Astrocyte (in vitro differentiated cells and primary cell): ENCODE measurements at regions not wholly inside any gene's neighbourhood (a gene's known extent, or its start where the extent isn't known, plus 50 kb on each side); places are given as distances from the start of the nearest gene placed in this dataset.

Experiments used
- DNase-seq: peaks from one replicate; pipeline ENCODE4 v3.0.0-alpha.2; 2010; ENCODE audit warnings: low read depth
- FAIRE-seq: peaks from 2 replicates; lab custom pipeline; 2011; peaks lifted over from hg19 to GRCh38; lab: Jason Lieb, UNC
- H2AFZ ChIP-seq: 2 replicates; pipeline ENCODE4 v1.6.0; 2012; ENCODE audit warnings: low read depth, low read length, inconsistent platforms
- H3K27ac ChIP-seq: 2 replicates; pipeline ENCODE4 v1.5.1; 2011; ENCODE audit warnings: low read depth, low read length, inconsistent platforms
- H3K27me3 ChIP-seq: 2 replicates; pipeline ENCODE4 v1.6.0; 2011; ENCODE audit warnings: low read length, inconsistent platforms; ENCODE audit not compliant: insufficient read depth
- H3K36me3 ChIP-seq: 2 replicates; pipeline ENCODE4 v1.5.1; 2011; ENCODE audit warnings: low read length, inconsistent platforms; ENCODE audit not compliant: insufficient read depth
- H3K4me1 ChIP-seq: 2 replicates; pipeline ENCODE4 v1.5.1; 2011; ENCODE audit warnings: low read length, inconsistent platforms; ENCODE audit not compliant: insufficient read depth
- H3K4me2 ChIP-seq: 2 replicates; pipeline ENCODE4 v1.6.0; 2012; ENCODE audit warnings: low read length, inconsistent platforms
- H3K4me3 ChIP-seq: 2 replicates; pipeline ENCODE4 v1.5.1; 2011; ENCODE audit warnings: low read depth, mild to moderate bottlenecking, low read length, inconsistent platforms; ENCODE audit not compliant: insufficient read depth
- H3K79me2 ChIP-seq: 2 replicates; pipeline ENCODE4 v1.6.0; 2012; ENCODE audit warnings: mild to moderate bottlenecking, low read length, inconsistent platforms; ENCODE audit not compliant: insufficient read depth
- H3K9ac ChIP-seq: 2 replicates; pipeline ENCODE4 v1.6.0; 2012; ENCODE audit warnings: mild to moderate bottlenecking, low read length, inconsistent platforms
- H3K9me3 ChIP-seq: 2 replicates; pipeline ENCODE4 v1.5.1; 2012; ENCODE audit warnings: low read depth, mild to moderate bottlenecking, low read length, inconsistent platforms; ENCODE audit not compliant: insufficient read depth
- H4K20me1 ChIP-seq: 2 replicates; pipeline ENCODE4 v1.6.0; 2012; ENCODE audit warnings: low read length, inconsistent platforms; ENCODE audit not compliant: insufficient read depth
- H3K27ac Mint-ChIP-seq: one replicate; pipeline ENCODE4 v1.8.0; 2021; ENCODE audit warnings: mild to moderate bottlenecking, mixed read lengths; ENCODE audit not compliant: unreplicated experiment
- H3K27me3 Mint-ChIP-seq: one replicate; pipeline ENCODE4 v1.8.0; 2021; ENCODE audit warnings: low read depth, mixed read lengths; ENCODE audit not compliant: unreplicated experiment
- H3K36me3 Mint-ChIP-seq: one replicate; pipeline ENCODE4 v1.8.0; 2021; ENCODE audit warnings: low read depth, mixed read lengths; ENCODE audit not compliant: unreplicated experiment
- H3K4me1 Mint-ChIP-seq: one replicate; pipeline ENCODE4 v1.8.0; 2021; ENCODE audit warnings: low read depth, mixed read lengths; ENCODE audit not compliant: unreplicated experiment
- H3K4me3 Mint-ChIP-seq: one replicate; pipeline ENCODE4 v1.8.0; 2021; ENCODE audit warnings: mild to moderate bottlenecking, moderate library complexity, mixed read lengths; ENCODE audit not compliant: unreplicated experiment
- H3K9me3 Mint-ChIP-seq: one replicate; pipeline ENCODE4 v1.8.0; 2021; ENCODE audit warnings: mild to moderate bottlenecking, mixed read lengths; ENCODE audit not compliant: unreplicated experiment
- CTCF ChIP-seq: IDR thresholded peaks from 2 replicates; pipeline ENCODE4 v1.5.1; 2011; ENCODE audit warnings: low read depth, mild to moderate bottlenecking, inconsistent platforms, low read length, moderate library complexity; ENCODE audit not compliant: insufficient read depth
- EZH2 ChIP-seq: IDR thresholded peaks from 2 replicates; pipeline ENCODE4 v1.6.1; 2012; ENCODE audit warnings: mild to moderate bottlenecking, low read length, inconsistent platforms; ENCODE audit not compliant: insufficient read depth

- Histone ChIP-seq H3K9me3 (no peaks in the 10 kb centered on the region), H3K27ac (no peak overlapping the region), H3K36me3 (no peaks in the 10 kb centered on the region), H3K4me3 (no peak overlapping the region), H2AFZ (no peak overlapping the region), H3K79me2 (no peaks in the 10 kb centered on the region), H3K4me1 (no peaks in the 10 kb centered on the region), H3K27me3 (no peaks in the 10 kb centered on the region), H3K9ac (no peak overlapping the region), H4K20me1 (no peaks in the 10 kb centered on the region), H3K4me2 (no peak overlapping the region)
- H3K4me1 Mint-ChIP-seq: peaks cover 23% of the 10 kb centered on the region
- peaks cover 9% of the 10 kb centered on the region for H3K9me3 Mint-ChIP-seq
- DNase-seq (no peak), FAIRE-seq (no peak)
- no peaks in the 10 kb centered on the region for H3K27me3 Mint-ChIP-seq
- H3K36me3 Mint-ChIP-seq: peaks cover 4% of the 10 kb centered on the region
- H3K4me3 Mint-ChIP-seq: no peak overlapping the region
- no peak for TF ChIP-seq CTCF
- TF ChIP-seq EZH2: no peak
- no peak overlapping the region for H3K27ac Mint-ChIP-seq
Measured at GRCh38 chr1:185573677-185574076, 160.5 kb upstream of the HMCN1 start.

- H3K9me3 Mint-ChIP-seq: peaks cover 7% of the 10 kb centered on the region
- TF ChIP-seq CTCF: no peak
- no peak for TF ChIP-seq EZH2
- H3K79me2 ChIP-seq: no peaks in the 10 kb centered on the region
- no peak overlapping the region for H3K27ac Mint-ChIP-seq
- DNase-seq (no peak), FAIRE-seq (no peak)
- H4K20me1 ChIP-seq: no peaks in the 10 kb centered on the region
- H3K9ac ChIP-seq: no peak overlapping the region
- H3K4me3 ChIP-seq: no peak overlapping the region
- H3K4me1 Mint-ChIP-seq: peaks cover 27% of the 10 kb centered on the region
- no peaks in the 10 kb centered on the region for H3K4me1 ChIP-seq
- H3K27me3 Mint-ChIP-seq: no peaks in the 10 kb centered on the region
- H3K4me3 Mint-ChIP-seq: no peak overlapping the region
- H3K36me3 ChIP-seq: no peaks in the 10 kb centered on the region
- no peaks in the 10 kb centered on the region for H3K27me3 ChIP-seq
- no peak overlapping the region for H3K27ac ChIP-seq
- no peaks in the 10 kb centered on the region for H3K36me3 Mint-ChIP-seq
- H2AFZ ChIP-seq: no peak overlapping the region
- no peak overlapping the region for H3K4me2 ChIP-seq
- H3K9me3 ChIP-seq: no peaks in the 10 kb centered on the region
Measured at GRCh38 chr1:185573162-185573561, 161.0 kb upstream of the HMCN1 start.

GRCh38 chr1:185570962-185571361 lies 163.2 kb upstream of the HMCN1 start:
- H3K27ac Mint-ChIP-seq: no peak overlapping the region
- DNase-seq: no peak

More at GRCh38 chr1:185570962-185571361, 163.2 kb upstream of the HMCN1 start:
- TF ChIP-seq EZH2: no peak
- TF ChIP-seq CTCF: no peak
- Histone ChIP-seq H3K4me1 (peaks cover 7% of the 10 kb centered on the region), H4K20me1 (no peaks in the 10 kb centered on the region), H3K79me2 (no peaks in the 10 kb centered on the region), H3K4me2 (no peak overlapping the region), H3K9ac (no peak overlapping the region), H3K27me3 (no peaks in the 10 kb centered on the region), H3K36me3 (no peaks in the 10 kb centered on the region), H3K27ac (no peak overlapping the region), H3K4me3 (no peak overlapping the region), H2AFZ (no peak overlapping the region), H3K9me3 (no peaks in the 10 kb centered on the region)
- H3K36me3 Mint-ChIP-seq: no peaks in the 10 kb centered on the region
- H3K9me3 Mint-ChIP-seq: peaks cover 2% of the 10 kb centered on the region
- FAIRE-seq: no peak
- H3K4me1 Mint-ChIP-seq: peaks cover 42% of the 10 kb centered on the region
- no peaks in the 10 kb centered on the region for H3K27me3 Mint-ChIP-seq
- no peak overlapping the region for H3K4me3 Mint-ChIP-seq
